ENCODE measurements at regions not wholly inside any gene's neighbourhood (a gene's known extent, or its start where the extent isn't known, plus 50 kb on each side); places are given as distances from the start of the nearest gene placed in this dataset.

DNA sequence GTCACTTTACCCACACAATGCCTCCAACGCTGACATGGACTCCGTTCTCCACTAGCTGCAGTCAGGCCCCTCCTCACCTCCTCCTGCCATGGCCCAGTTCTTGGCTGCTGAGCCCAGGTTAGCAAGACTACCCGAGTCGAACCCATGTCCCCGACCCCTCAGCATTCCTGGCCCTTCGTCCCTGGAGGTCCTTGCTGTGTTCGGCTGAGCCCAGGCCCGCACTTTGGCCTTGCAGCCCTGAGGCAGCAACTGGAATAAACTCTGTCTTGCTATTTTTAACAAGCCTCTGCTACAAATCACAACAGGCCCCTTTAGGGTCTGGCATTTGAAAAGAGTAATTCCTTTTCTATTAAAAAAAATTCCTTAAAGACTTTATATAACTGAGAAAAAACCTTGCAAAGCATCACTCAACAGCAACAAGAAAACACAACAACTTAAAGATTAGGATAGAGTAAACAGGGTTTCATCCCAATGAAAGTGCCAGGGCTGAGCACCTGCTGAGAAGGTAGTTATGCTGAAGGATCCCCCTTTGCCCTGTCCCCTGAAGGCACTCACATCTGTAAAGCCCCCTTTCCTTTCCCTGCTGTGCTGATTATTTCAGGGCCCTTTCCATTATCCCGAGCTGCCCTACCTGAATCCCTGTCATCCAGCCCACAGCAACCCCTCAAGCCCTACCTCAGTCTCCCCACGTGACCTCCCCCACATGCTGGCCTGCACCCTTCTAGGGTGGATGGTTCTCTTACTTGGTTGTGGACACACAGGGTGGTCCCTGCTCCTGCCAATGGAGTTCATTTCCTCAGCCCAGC lies 120.0 kb upstream of the SNTG2 start:
- DNase-seq (ENCODE audit: low read depth): no peak

DNA sequence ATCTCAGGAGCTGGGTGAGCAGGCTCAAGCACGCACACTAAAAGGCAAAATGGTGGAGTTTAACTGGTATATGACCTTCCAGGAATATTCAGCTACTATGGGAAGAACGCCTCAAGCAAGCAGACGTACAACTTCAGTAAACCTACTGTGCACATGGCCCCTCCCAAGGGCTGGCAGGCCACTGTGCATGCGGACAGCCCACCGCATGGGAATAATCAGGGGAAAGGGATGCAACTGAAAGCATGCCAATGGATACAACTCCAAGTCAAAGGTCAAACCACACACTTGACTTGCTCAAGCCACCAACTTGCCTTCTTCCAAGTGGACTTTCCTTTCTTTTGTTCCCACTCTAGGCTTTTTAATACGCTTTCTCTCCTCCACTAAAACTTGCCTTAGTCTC lies 121.6 kb upstream of the SNTG2 start:
- DNase-seq (ENCODE audit: low read depth): no peak

DNA sequence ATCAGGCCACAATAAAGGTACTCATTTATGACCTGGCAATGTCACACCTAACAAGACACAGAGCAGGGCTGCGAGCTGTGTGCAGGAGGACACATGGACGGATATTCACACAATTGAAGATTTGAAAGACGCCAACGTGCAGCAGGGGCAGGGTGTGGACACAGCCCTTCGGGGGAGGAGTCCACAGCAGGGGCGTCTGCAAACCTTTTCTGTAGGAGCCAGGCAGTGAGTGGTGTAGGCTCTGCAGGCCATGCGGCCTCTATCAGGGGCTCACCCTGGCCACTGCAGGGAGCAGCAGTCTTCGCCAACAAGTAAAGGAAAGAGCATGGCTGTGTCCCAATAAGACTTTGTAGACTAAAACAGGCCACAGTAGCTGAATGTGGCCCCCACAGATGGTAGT lies 125.7 kb upstream of the SNTG2 start:
- no peak for DNase-seq (ENCODE audit: low read depth)

DNA sequence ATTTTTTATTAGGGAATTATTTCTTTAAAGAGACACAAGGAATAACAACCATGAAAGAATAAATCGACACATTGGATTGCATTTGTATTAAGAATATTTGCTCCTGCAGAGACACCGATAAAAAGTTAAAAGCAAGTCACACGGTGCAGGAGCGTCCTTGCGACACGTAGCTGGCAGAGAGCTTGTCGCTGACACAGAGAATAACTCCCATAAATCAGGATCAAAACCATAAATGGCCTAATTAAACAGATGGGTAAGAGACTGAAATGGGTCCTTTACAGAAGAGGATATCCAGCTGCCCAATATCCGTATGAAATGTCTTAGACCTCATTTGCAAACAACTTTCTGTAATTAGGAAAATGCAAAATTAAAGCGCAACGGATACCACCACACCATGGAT lies 126.1 kb upstream of the SNTG2 start:
- no peak for DNase-seq (ENCODE audit: low read depth)

DNA sequence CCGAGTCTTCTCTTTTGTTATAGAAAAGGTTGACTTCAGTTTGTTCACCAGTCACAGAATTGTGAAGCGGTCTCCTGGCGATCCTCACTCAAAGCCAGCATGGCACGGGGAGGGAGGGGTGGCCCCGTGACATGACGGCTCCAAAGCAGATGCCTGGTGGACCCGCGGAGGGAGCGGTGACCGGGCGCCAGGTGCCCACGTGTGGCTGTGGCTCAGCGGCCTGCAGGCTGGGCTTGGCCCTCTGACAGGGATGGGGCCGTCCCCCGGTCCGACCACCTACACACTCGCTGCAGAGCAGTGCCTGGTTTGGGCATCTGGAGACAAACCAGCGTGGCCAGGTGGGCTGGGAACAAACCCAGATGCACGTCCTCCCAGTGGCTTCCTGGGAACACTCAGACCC lies 129.1 kb upstream of the SNTG2 start:
- no peak for DNase-seq (ENCODE audit: low read depth)

DNA sequence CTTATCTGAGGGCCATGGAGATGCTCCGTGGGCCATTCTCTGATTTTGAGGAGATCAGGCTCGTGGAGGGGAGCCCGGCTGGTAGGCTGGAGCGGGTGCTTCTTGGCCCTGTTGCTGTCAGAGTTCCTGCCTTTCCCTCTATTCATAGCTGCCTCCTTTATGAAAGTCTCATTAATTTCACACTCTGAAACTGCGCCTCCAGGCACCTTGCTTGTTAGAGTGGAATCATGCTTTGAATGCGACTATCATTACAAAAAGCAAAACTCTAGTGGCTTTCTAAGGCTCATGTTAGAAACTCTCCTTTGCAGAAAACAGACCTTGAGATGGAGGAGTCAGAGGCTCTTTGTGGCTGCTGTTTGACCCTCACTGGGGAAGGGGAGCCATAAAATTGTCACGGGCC lies 131.0 kb upstream of the SNTG2 start:
- no peak for DNase-seq (ENCODE audit: low read depth)

DNA sequence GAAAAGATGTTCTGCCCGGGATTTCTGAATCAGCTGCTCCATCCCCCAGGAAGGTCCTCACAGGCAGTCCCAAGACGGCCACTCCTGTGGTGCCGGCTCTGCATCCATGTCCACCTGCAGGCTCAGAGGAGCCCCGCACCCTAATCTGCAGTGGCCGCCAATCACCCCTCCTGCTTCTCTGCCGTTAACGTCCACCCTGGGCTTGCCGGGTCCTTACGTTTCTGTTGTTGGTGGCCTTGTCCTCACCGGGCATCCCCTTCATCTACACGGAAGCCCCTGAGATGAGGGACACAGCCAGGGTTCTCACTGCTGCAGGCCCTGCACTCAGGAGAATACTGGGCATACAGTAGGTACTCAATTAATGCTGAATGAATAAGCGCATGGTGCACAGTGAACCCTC lies 131.5 kb upstream of the SNTG2 start:
- no peak for DNase-seq (ENCODE audit: low read depth)

DNA sequence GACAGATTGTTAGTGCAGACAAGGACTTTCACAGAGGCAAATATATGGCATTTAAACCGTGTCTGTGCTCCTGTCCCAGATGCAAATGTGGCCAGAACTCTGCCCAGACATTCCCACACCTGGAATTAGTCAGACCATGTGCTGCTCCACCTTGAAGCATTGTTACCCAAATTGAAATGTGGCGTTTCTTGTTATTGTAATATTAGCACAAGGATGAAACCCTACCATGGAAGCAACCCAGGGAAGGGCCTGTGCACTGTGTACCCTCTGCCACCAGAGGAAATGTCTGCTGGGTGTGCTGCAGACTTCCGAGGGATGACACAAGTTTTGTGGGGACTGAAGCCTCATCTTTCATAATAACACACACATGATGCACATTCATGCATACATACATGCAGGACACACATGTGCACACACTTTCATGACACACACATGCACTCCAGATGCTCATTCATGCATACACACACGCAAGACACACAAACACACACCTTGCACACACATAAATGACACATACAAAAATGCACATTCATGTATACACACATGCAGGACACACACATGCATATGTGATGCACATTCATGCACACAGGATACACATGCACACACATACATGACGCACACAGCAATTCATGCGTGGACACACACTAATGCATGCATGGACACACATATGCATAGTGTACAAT lies 133.2 kb upstream of the SNTG2 start:
- no peak for DNase-seq (ENCODE audit: low read depth)

DNA sequence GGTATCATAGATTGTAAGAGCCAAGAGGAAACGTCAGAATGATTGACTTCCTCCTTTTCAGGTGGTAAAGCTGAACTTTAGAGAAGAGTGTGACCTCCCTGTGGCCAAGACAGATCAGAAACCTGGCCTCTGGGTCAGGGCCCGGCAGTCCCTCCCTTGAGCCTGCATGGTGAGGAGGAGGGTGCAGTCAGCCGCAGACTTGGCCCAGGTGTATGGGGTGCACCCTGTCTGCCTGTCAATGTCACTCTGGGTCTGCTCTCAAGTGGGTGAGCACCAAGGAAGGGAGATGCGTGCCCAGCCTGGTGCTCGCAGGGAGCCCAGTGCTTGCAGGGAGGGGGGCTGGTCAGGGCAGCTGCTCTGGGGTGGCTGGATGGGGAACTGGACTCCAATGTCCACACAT lies 134.4 kb upstream of the SNTG2 start:
- no peak for DNase-seq (ENCODE audit: low read depth)

DNA sequence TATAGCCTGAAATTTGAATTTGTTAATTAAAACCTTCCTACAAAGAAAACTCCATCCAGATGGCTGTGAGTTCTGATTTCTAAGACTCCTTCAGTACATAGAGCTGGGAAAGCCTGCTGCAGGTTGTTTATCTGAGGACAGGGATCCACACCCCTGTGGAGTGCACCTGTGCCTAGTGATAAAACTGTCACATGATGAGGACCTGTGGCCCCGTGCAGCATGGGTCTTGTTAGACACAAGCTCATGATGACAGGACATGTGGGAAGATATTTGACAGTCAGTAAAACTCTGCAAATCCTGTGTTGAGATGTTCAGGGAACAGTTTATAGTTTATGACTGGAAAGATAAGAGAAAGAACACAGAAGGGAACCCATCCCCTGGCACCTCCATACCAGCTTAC lies 133.2 kb upstream of the TMEM18 start:
- no peak for DNase-seq (ENCODE audit: low read depth)

DNA sequence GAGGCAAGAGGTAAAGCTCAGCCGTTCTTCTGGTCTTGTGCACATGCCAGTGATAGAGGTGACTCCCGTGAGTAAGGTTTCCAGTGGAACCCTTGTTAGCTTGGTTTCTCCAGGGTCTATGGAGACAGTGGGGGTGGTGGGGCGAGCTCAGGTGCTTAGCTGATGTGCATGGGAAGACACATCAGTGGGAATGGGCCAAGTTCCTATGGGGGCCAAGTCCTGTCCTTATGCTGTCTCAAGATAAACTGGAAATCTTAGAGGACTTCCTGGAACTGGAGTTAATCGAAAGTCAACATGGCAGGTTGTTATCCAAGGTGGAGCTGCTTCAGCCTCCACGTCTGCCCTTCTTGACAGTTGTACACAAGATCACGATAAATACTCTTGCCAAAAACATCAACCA lies 130.1 kb upstream of the TMEM18 start:
- DNase-seq (ENCODE audit: low read depth): no peak

DNA sequence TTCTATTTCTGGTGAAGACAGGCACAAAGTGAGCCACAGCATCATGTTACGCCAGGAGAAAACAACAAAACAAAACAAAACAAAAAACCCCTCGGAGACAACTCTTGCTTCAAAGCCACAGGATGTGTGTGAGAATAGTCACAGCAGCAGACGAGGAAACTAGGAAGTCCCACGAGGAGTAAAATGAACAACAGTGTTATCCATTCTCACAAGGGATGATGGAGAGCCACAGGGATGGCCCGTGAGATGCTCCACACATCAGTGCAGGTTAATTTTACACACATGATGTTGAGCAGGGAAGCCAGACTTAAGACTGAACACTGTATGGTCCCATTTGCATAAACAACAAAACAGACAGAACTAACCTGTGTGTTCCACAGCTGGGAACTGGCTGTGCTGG lies 128.5 kb upstream of the TMEM18 start:
- no peak for DNase-seq (ENCODE audit: low read depth)

DNA sequence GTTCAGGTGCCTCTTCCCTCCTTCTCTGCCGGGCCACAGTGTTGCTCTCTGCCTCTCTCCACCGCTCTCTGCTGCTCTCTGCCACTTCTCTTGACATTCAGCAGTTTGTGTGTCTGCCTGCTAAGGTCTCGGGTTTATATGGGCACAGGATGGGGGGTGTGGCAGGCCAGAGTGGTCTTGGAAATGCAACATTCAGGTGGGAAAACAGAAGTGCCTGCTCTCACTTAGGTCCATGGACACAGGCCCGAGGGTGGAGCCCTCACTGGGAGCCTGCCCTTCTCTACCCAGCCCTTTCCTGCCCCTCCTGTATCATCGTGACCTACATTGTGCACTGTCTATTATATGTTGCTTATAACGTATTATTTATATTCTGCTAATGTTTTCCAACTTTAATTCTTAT lies 120.8 kb upstream of the TMEM18 start:
- no peak for DNase-seq (ENCODE audit: low read depth)

DNA sequence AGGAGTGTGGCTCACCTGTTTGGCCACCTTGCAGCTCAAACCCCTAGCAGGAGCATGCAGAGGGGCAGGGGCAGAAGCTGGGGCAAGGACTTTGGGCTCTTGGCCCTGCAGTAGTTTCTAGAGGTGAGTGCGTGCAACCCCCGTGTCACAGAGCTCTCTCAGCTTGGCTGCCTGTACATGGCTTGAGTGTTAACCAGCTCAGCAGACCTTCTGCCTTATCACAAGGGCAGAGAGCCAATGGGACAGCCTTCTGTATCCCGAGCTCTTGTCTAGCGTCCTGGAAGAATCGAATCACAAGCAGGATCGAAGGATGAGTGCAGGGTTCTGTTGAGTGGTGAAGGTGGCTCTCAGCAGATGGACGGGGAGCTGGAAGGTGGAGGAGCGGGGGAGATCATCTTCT lies 120.3 kb upstream of the TMEM18 start:
- no peak for DNase-seq (ENCODE audit: low read depth)

DNA sequence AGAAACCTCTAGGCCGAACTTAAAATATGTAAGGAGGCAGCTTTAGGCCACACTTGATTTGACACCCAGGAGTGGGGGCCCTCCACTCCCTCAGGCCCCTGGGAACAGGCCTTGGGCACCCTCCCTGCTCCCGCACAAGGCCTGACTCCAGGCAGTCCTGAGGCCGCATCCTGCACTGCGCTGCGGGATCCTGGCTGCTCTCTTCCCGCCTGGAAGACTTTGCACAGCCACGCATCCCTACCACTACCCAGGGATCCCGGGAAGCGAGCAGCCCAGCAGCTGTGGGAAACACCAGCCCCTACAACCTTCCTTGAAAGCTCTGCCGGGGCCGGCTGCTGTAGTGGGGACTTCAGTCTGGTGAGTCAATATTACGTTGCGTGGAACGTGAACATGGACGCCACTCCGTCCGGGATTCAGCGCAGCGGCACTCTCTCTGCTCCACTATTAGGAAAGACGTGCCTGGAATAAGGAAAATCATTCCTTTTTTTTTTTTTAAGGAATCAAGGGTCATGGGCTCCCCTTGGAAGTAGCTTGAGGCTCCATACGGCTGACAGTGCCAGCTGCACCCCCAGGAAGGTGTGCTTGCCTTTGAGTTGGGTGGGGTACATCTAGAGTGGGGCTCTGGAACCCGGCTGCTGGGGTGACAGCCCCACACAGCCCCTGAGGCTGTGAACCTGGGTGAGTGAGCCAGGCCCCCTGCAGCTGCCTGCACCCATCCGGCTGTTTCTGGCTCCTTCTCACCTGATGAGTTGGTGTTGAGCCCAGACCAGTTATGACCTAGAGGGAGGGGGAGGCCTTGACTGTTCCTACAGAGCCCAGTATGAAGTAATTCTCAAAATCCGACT lies 119.2 kb upstream of the TMEM18 start:
- no peak for DNase-seq (ENCODE audit: low read depth)

DNA sequence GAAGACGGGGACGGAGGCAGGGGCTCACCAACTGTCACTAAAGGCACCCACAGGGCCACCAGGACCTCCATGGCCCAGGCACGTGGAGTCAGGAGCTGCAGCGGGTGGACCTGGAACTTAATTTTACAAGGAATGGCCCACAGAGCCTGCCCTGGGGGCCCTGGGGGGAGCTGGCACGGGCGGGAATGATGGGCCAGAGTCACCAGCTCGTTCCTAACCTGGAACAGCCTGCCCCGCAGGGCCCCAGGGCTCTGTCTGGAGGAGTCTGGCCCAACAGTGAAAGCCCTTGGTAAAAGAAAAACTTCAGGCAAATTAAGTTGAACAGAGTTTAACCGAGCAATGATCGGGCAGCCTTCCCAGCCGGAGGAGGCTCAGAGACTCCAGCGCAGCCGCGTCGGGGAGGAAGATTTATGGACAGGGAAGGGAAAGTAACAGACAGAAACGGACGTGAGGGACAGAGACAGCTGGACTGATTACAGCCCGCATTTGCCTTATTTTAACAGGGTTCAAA lies 118.4 kb upstream of the TMEM18 start:
- no peak for DNase-seq (ENCODE audit: low read depth)

DNA sequence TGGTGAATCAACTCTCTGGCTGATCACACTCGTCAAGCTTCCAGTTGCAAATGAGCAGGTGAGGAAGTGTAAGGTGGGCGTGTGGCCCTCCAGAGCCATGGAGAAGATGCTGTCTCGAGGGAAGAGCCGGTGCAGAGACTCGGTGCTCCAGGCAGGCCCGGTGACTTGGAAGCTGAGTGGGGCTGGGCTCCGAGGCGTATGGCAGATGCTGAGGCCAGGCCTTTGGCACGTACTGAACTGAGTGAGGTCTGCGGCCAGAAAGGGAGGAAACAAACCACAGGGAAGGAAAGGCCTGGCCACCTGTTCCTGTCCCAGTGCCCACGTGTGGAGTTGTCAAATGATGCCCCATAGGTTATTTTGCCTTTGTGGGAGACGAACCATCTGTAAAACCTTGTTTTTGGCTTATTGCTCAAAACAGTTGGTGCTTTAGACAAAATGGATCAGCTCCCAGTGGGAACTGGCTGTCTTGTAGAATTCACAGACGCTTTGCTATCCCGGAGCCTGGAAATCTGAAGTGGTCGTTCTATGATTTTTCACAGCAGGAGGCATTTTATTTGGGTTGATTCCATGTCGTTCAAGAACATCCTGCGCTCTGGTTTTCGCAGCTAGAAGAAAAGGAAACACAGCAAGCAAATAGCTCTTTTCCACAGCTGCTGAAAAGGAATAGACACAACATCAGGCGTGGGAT lies 117.5 kb upstream of the TMEM18 start:
- DNase-seq (ENCODE audit: low read depth): no peak

DNA sequence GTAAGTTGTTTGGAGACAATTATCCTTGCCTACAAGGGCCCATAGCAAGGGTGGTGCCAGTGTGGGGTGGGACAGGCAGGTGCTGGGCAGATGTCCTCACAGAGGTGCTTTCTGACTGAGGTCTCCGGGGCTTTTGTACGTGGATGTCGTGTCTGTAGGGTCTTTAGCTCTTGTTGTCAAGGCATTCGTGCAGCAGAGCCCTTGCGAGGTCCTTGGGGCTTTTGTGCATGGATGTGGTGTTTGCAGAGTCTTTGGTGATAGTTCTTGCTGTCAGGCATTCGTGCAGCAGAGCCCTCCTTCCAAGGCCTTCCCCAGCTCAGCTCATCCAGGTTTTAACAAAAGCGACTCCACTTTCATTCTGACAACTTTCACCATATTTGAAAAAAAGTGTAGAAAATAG lies 116.0 kb upstream of the TMEM18 start:
- no peak for DNase-seq (ENCODE audit: low read depth)

DNA sequence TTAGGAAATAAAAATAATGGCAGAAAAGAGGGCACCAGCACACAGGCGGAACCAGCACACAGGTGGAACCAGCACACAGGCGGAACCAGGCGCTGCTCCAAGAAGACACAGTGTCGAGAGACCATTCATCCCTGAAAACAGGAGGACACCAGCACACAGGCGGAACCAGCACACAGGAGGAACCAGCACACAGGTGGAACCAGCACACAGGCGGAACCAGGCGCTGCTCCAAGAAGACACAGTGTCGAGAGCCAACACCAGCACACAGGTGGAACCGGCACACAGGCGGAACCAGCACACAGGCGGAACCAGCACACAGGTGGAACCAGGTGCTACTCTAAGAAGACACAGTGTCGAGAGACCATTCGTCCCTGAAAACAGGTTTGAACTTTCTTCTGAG lies 115.5 kb upstream of the TMEM18 start:
- DNase-seq (ENCODE audit: low read depth): no peak

DNA sequence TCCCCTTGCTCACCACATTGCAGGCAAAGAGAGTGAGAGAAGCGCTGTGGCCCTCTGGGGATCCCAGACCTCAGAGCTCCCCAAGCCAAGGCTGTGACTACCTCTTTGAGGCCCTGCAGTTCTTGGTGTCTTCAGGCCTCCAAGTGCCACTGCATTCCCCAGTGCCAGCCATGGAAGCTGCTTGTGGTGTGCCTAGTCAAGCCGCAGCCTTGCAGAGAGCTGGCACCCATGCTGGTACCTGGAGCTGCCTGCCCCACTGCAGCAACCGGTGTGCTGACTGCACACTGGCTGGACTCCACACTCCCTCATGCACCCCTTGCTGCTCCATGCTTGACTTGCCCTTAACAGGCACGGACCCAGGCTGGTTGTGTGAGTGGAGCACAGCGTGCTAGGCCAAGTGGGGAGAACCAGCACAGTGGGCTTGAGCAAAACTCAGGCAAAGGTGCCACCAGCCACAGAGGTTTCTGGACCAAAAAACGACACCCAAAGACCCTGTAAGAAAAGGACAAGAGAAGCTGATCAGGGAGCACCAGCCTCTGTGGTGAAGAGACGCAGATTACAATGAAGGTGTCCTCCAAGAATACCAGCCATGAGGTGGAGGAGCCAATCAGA lies 113.5 kb upstream of the TMEM18 start:
- DNase-seq (ENCODE audit: low read depth): no peak

DNA sequence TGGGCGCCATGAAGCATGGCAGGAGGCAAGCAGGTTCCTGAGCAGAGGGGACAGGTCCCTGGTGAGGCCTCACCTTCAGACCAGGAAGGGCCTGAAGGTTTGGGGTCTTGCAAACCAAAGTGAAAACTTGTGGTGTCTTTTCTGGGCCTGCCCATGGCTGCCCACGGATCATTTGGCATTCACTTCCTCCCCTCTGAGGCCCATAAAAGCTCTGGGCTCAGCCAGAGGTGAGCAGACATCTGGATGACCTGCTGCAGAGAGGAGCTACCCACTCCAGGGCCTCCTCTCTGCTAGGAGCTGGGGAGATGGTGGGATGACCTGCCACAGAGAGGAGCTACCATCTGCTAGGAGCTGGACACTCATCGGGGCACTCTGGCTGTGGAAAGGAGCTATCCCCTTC lies 112.9 kb upstream of the TMEM18 start:
- no peak for DNase-seq (ENCODE audit: low read depth)

DNA sequence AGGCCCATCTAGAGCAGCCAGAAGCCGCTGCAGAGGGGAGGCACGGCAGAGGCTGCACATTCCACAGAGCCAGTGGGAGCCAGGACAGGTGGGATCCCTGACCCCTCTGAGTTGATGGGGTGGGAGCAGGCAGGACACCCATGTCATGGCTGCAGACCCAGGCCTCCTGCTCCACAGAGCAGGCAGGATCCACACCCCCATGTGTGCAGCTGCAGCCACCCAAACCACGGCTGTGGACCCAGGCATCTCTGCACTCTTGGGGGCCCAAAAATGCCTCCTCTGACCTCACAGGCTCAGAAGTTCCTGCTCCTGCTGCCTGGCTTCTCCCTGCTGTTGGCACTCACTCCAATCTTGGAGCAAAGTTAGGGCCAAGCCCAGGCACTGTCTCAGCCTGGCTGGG lies 112.3 kb upstream of the TMEM18 start:
- DNase-seq (ENCODE audit: low read depth): no peak
